Neural cell (in vitro differentiated cells): ENCODE measurements at regions not wholly inside any gene's neighbourhood (a gene's known extent, or its start where the extent isn't known, plus 50 kb on each side); places are given as distances from the start of the nearest gene placed in this dataset.
A peak's percentile ranks its signal among the peaks of the same experiment; 100 is the strongest.

ENCODE experiments used
- H2AFZ ChIP-seq: fragments of 200-600, 300-800 bp; sonication (generic), shearing (Covaris generic); 2 replicates; pipeline ENCODE4 v1.6.0; 2014; ENCODE audit warnings: low read depth, mild to moderate bottlenecking, antibody characterized with exemption, low read length, moderate library complexity
- H3F3A ChIP-seq: fragments of 200-600 bp; shearing (Covaris generic); 2 replicates; pipeline ENCODE4 v1.6.1; 2016; ENCODE audit warnings: mild to moderate bottlenecking, moderate library complexity, mixed read lengths, antibody characterized with exemption, low read length; ENCODE audit not compliant: insufficient read depth, poor library complexity, severe bottlenecking
- H3K27ac ChIP-seq: fragments of 200-600, 300-800 bp; sonication (generic), shearing (Covaris generic); 2 replicates; pipeline ENCODE4 v1.5.1; 2014; ENCODE audit warnings: mild to moderate bottlenecking, low read length, moderate library complexity
- H3K27me3 ChIP-seq: fragments of 300-800, 200-600 bp; sonication (generic), shearing (Covaris generic); 2 replicates; pipeline ENCODE4 v1.6.0; 2014; ENCODE audit warnings: mild to moderate bottlenecking, low read depth, low read length, moderate library complexity; ENCODE audit not compliant: insufficient read depth
- H3K36me3 ChIP-seq: fragments of 300-800, 200-600 bp; sonication (generic), shearing (Covaris generic); 2 replicates; pipeline ENCODE4 v1.5.1; 2014; ENCODE audit warnings: mild to moderate bottlenecking, antibody characterized with exemption, low read length, moderate library complexity; ENCODE audit not compliant: insufficient read depth
- H3K4me2 ChIP-seq: fragments of 300-800, 200-600 bp; sonication (generic), shearing (Covaris generic); 2 replicates; pipeline ENCODE4 v1.6.0; 2014; ENCODE audit warnings: mild to moderate bottlenecking, low read length
- H3K4me3 ChIP-seq: fragments of 300-800, 200-600 bp; sonication (generic), shearing (Covaris generic); 2 replicates; pipeline ENCODE4 v1.5.1; 2014; ENCODE audit warnings: mild to moderate bottlenecking, low read length, moderate library complexity
- H3K79me2 ChIP-seq: fragments of 200-600 bp; shearing (Covaris generic); replicated peaks from 2 replicates; pipeline ENCODE4 v1.6.0; 2014; ENCODE audit warnings: mild to moderate bottlenecking, low read length, moderate library complexity; ENCODE audit not compliant: insufficient read depth
- H3K9ac ChIP-seq: fragments of 300-800, 200-600 bp; sonication (generic), shearing (Covaris generic); 2 replicates; pipeline ENCODE4 v1.6.1; 2016; ENCODE audit warnings: mild to moderate bottlenecking, low read length, mixed read lengths
- H3K9me2 ChIP-seq: fragments of 200-600 bp; shearing (Covaris generic); 2 replicates; pipeline ENCODE4 v1.6.1; 2016; ENCODE audit warnings: mild to moderate bottlenecking, low read length, mixed read lengths; ENCODE audit not compliant: insufficient read depth
- H3K9me3 ChIP-seq: fragments of 200-600, 300-800 bp; sonication (generic), shearing (Covaris generic); 2 replicates; pipeline ENCODE4 v1.6.1; 2016; ENCODE audit warnings: mild to moderate bottlenecking, mixed run types, low read length, moderate library complexity, mixed read lengths
- H4K20me1 ChIP-seq: fragments of 200-600 bp; shearing (Covaris generic); 2 replicates; pipeline ENCODE4 v1.6.1; 2016; ENCODE audit warnings: mild to moderate bottlenecking, mixed run types; ENCODE audit not compliant: insufficient read depth
- EP300 ChIP-seq: fragments of 450-650 bp; conservative IDR thresholded peaks from 2 replicates; pipeline ENCODE4 v1.6.1; 2014; ENCODE audit warnings: antibody characterized with exemption, mild to moderate bottlenecking, moderate library complexity; ENCODE audit not compliant: poor library complexity, severe bottlenecking
- EZH2 ChIP-seq: fragments of 200-600, 300-800 bp; shearing (Covaris generic), sonication (generic); IDR thresholded peaks from 2 replicates; pipeline ENCODE4 v1.6.1; 2014; ENCODE audit warnings: antibody characterized with exemption, low read length, borderline replicate concordance, mild to moderate bottlenecking; ENCODE audit not compliant: insufficient read depth, poor library complexity, severe bottlenecking
- MXI1 ChIP-seq: fragments of 450-650 bp; conservative IDR thresholded peaks from 2 replicates; pipeline ENCODE4 v1.6.1; 2014; ENCODE audit warnings: antibody characterized with exemption, mild to moderate bottlenecking; ENCODE audit not compliant: poor library complexity, severe bottlenecking
- POLR2AphosphoS5 ChIP-seq: IDR thresholded peaks from 2 replicates; pipeline ENCODE4 v1.6.1; 2012
- RAD21 ChIP-seq: fragments of 450-650 bp; conservative IDR thresholded peaks from 2 replicates; pipeline ENCODE4 v1.6.1; 2014; ENCODE audit warnings: antibody characterized with exemption, mild to moderate bottlenecking, moderate library complexity
- SMC3 ChIP-seq: fragments of 450-650 bp; conservative IDR thresholded peaks from 2 replicates; pipeline ENCODE4 v1.6.1; 2014; ENCODE audit warnings: antibody characterized with exemption, mild to moderate bottlenecking, moderate library complexity; ENCODE audit not compliant: poor library complexity
- TAF1 ChIP-seq: IDR thresholded peaks from 2 replicates; pipeline ENCODE4 v1.6.1; 2012; ENCODE audit warnings: low read depth
- TF ChIP-seq, protein P1 (sequence below): IDR thresholded peaks from 2 replicates; pipeline ENCODE4 v1.6.1; 2012; ENCODE audit warnings: borderline replicate concordance
- TF ChIP-seq, protein P2 (sequence below): fragments of 450-650 bp; IDR thresholded peaks from 2 replicates; pipeline ENCODE4 v1.5.1; 2014; ENCODE audit warnings: antibody characterized with exemption, mild to moderate bottlenecking, moderate library complexity; ENCODE audit not compliant: poor library complexity, severe bottlenecking

DNA sequence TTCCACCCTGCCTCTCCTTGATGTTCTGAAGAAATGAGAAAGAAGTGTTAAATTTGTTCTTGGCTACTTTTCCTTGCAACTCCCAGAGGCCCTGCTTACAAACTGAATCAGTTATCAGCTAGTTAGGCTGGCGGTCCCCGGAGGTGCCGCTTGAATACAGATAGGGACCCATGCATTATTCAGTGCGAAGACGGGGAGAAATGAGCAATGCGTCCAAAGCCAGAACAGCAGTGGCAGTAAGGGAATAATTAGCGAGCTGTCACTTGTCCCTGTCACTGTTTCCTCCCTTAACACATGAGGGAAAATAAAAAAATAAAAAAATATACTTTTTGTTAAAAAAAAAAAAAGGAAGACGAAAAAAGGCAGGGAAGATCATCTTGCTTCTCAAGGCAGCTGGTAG, 528.1 kb downstream of the MN1 start:
- H3F3A ChIP-seq, result peaks cover 13% of the 10 kb centered on the region
- H3K79me2 ChIP-seq, result no peaks in the 10 kb centered on the region
- no peaks in the 10 kb centered on the region for H3K27me3 ChIP-seq
- H3K4me2 ChIP-seq, result peak overlapping the region; percentile 18
- no peaks in the 10 kb centered on the region for H3K9me2 ChIP-seq
- peak overlapping the region; percentile 62 for H3K9ac ChIP-seq
- peaks cover 5% of the 10 kb centered on the region for H3K9me3 ChIP-seq
- no peaks in the 10 kb centered on the region for H4K20me1 ChIP-seq
- H2AFZ ChIP-seq, result no peak overlapping the region
- peak overlapping the region; percentile 46 for H3K4me3 ChIP-seq
- TF ChIP-seq EP300 (peak; percentile 56), EZH2 (no peak), SMC3 (peak; percentile 49), RAD21 (peak; percentile 36), POLR2AphosphoS5 (peak; percentile 32)
- TF ChIP-seq, protein P1, sequence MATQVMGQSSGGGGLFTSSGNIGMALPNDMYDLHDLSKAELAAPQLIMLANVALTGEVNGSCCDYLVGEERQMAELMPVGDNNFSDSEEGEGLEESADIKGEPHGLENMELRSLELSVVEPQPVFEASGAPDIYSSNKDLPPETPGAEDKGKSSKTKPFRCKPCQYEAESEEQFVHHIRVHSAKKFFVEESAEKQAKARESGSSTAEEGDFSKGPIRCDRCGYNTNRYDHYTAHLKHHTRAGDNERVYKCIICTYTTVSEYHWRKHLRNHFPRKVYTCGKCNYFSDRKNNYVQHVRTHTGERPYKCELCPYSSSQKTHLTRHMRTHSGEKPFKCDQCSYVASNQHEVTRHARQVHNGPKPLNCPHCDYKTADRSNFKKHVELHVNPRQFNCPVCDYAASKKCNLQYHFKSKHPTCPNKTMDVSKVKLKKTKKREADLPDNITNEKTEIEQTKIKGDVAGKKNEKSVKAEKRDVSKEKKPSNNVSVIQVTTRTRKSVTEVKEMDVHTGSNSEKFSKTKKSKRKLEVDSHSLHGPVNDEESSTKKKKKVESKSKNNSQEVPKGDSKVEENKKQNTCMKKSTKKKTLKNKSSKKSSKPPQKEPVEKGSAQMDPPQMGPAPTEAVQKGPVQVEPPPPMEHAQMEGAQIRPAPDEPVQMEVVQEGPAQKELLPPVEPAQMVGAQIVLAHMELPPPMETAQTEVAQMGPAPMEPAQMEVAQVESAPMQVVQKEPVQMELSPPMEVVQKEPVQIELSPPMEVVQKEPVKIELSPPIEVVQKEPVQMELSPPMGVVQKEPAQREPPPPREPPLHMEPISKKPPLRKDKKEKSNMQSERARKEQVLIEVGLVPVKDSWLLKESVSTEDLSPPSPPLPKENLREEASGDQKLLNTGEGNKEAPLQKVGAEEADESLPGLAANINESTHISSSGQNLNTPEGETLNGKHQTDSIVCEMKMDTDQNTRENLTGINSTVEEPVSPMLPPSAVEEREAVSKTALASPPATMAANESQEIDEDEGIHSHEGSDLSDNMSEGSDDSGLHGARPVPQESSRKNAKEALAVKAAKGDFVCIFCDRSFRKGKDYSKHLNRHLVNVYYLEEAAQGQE, result no peak
- TF ChIP-seq, protein P2, sequence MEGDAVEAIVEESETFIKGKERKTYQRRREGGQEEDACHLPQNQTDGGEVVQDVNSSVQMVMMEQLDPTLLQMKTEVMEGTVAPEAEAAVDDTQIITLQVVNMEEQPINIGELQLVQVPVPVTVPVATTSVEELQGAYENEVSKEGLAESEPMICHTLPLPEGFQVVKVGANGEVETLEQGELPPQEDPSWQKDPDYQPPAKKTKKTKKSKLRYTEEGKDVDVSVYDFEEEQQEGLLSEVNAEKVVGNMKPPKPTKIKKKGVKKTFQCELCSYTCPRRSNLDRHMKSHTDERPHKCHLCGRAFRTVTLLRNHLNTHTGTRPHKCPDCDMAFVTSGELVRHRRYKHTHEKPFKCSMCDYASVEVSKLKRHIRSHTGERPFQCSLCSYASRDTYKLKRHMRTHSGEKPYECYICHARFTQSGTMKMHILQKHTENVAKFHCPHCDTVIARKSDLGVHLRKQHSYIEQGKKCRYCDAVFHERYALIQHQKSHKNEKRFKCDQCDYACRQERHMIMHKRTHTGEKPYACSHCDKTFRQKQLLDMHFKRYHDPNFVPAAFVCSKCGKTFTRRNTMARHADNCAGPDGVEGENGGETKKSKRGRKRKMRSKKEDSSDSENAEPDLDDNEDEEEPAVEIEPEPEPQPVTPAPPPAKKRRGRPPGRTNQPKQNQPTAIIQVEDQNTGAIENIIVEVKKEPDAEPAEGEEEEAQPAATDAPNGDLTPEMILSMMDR, result no peak
- H3K36me3 ChIP-seq, result no peaks in the 10 kb centered on the region
- peak overlapping the region; percentile 90 for H3K27ac ChIP-seq

DNA sequence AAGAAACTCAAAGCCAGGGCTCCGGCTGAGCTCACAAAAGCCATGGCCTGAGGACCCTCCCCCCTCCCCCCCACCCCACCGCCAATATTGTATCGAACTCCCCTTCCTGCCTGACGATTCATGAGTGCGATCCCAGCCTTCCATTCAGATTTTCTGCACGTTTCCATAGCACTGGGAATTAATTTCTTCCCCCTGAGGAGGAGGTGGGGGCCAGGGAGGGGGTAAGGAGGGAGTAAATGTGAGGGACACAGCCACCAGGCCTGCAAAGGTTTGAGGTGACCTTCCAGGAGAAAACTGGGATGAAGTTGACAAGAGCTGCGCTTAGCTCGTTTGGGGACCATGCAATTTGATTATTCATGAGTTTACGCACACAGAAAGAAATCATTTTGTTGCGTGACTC, 527.7 kb downstream of the MN1 start:
- Histone ChIP-seq H3K36me3 (no peaks in the 10 kb centered on the region), H4K20me1 (no peaks in the 10 kb centered on the region), H3K27ac (peak overlapping the region; percentile 90), H3K9me3 (peaks cover 5% of the 10 kb centered on the region), H3K4me2 (peak overlapping the region; percentile 54), H2AFZ (no peak overlapping the region), H3K4me3 (peak overlapping the region; percentile 46), H3K9me2 (no peaks in the 10 kb centered on the region), H3F3A (peaks cover 13% of the 10 kb centered on the region), H3K9ac (peak overlapping the region; percentile 62), H3K79me2 (no peaks in the 10 kb centered on the region), H3K27me3 (no peaks in the 10 kb centered on the region)
- TF ChIP-seq, protein P2, result no peak
- TF ChIP-seq POLR2AphosphoS5 (no peak), EZH2 (no peak), MXI1 (no peak), EP300 (no peak), TAF1 (no peak), RAD21 (no peak), SMC3 (no peak)
- TF ChIP-seq, protein P1, result no peak
